CD4-positive, alpha-beta T cell treated with Interferon alpha-2 for 1 hour (primary cell): ENCODE measurements at regions not wholly inside any gene's neighbourhood (a gene's known extent, or its start where the extent isn't known, plus 50 kb on each side); places are given as distances from the start of the nearest gene placed in this dataset.

Source experiments
- DNase-seq, 2 donors: peaks; one replicate each; pipeline ENCODE4 v3.0.0-alpha.2; 2020 to 2022

- DNase-seq: no peak
These were observed 223.0 kb downstream of the GRIA2 start for GRCh38 chr4:157443537-157443936.

- DNase-seq: no peak
These were observed 205.4 kb downstream of the GRIA2 start for GRCh38 chr4:157425897-157426296.

GRCh38 chr4:157423526-157424020 is 203.0 kb downstream of the GRIA2 start:
- DNase-seq: no peak

GRCh38 chr4:157421365-157421764 is 200.8 kb downstream of the GRIA2 start:
- DNase-seq: no peak
